OCI-LY3 (cell line): ENCODE measurements at regions not wholly inside any gene's neighbourhood (a gene's known extent, or its start where the extent isn't known, plus 50 kb on each side); places are given as distances from the start of the nearest gene placed in this dataset.

ENCODE experiments used
- CTCF ChIP-seq: fragments of 200-600, 300-600 bp; sonication (generic); IDR thresholded peaks from 2 replicates; pipeline ENCODE4 v1.5.1; 2014; ENCODE audit warnings: antibody characterized with exemption, low read length, low read depth
- EZH2phosphoT487 ChIP-seq: fragments of 200-600 bp; shearing (Covaris generic); IDR thresholded peaks from 2 replicates; pipeline ENCODE4 v1.6.1; 2018; ENCODE audit warnings: antibody characterized with exemption, mixed run types, low read depth

- TF ChIP-seq CTCF (no peak), EZH2phosphoT487 (no peak)
Observed at GRCh38 chr17:72420775-72421127, 299.9 kb downstream of the SOX9 start.
